Thoracic aorta (tissue), 2 donors: ENCODE measurements at regions not wholly inside any gene's neighbourhood (a gene's known extent, or its start where the extent isn't known, plus 50 kb on each side); places are given as distances from the start of the nearest gene placed in this dataset.

ENCODE experiments used
- ATAC-seq: fragments of 150-250 bp; one replicate; pipeline ENCODE4 v1.8.0; 2017; ENCODE audit warnings: low read depth; ENCODE audit not compliant: insufficient number of reproducible peaks, low FRiP score
- DNase-seq: peaks from one replicate; pipeline ENCODE4 v3.0.0-alpha.2; 2020; ENCODE audit warnings: low spot score
- H3K27ac ChIP-seq, 2 donors: fragments of 200-600 bp; sonication (generic); 1 replicate in 1 of 2; 2 replicates in 1 of 2; pipeline ENCODE4 v1.5.1; 2016; ENCODE audit warnings: mild to moderate bottlenecking in 2 of 2, moderate library complexity in 2 of 2
- H3K27me3 ChIP-seq: fragments of 200-600 bp; sonication (generic); replicated peaks from 2 replicates; pipeline ENCODE4 v1.6.0; 2016; ENCODE audit warnings: mild to moderate bottlenecking; ENCODE audit not compliant: insufficient read depth
- H3K36me3 ChIP-seq: fragments of 200-600 bp; sonication (generic); one replicate; pipeline ENCODE4 v1.5.1; 2016
- H3K4me1 ChIP-seq, 2 donors: fragments of 200-600 bp; sonication (generic); 1 replicate in 1 of 2; 2 replicates in 1 of 2; pipeline versions ENCODE4 v1.5.1 to v1.6.0; 2016; ENCODE audit warnings: low read depth in 2 of 2, mild to moderate bottlenecking in 1 of 2; ENCODE audit not compliant: control insufficient read depth in 1 of 2
- H3K4me3 ChIP-seq: fragments of 200-600 bp; sonication (generic); 2 replicates; pipeline ENCODE4 v1.5.1; 2016; ENCODE audit warnings: mild to moderate bottlenecking
- H3K9me3 ChIP-seq: fragments of 200-600 bp; sonication (generic); 2 replicates; pipeline ENCODE4 v1.5.1; 2016
- CTCF ChIP-seq: fragments of 200-600 bp; sonication (generic); IDR thresholded peaks from one replicate; pipeline ENCODE4 v1.5.1; 2019; ENCODE audit warnings: antibody characterized with exemption

DNA sequence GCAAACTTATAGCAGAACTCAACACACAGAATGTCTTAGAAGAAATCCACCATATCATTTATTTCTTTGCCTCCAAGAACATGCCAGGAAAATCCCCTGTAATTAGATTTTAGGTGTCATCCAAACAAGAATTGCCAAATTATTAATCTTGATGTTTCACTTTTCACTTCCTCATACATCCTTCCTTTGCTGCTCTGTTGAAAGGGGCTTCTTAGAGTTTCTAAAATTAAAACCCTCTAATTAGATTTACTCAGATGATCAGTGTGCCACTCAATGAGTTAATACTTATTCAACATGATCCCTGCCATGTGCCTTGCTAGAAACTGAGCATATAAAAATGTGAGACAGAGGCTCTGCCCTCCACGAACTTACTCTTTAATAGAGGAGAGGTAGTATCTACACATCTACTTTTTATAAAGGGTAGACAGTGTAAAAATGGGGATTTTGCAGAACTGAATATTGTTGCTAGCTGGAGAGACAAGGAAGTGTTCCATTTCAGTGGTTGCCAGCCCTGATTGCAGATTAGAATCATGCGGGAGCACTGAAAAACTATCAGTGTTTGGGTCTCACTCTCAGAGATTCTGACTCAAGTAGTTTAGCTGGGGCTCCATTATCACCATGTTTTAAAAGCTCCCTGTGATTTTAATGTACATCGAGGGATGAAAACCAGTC lies 498.4 kb downstream of the TLE4 start:
- no peaks in the 10 kb centered on the region for H3K27me3 ChIP-seq
- no peak overlapping the region for H3K27ac ChIP-seq
- H3K4me1 ChIP-seq, result peaks cover 5 to 13% of the 10 kb centered on the region in 2 donors
- ATAC-seq (no peak), DNase-seq (no peak)
- H3K36me3 ChIP-seq, result no peaks in the 10 kb centered on the region
- no peaks in the 10 kb centered on the region for H3K9me3 ChIP-seq
- TF ChIP-seq CTCF, result no peak
- no peak overlapping the region for H3K4me3 ChIP-seq

GRCh38 chr9:80066931-80067330 lies 495.2 kb downstream of the TLE4 start:
- H3K27ac ChIP-seq, result no peak overlapping the region
- no peaks in the 10 kb centered on the region for H3K9me3 ChIP-seq
- TF ChIP-seq CTCF, result no peak
- ATAC-seq (no peak), DNase-seq (no peak)
- no peaks in the 10 kb centered on the region for H3K27me3 ChIP-seq
- H3K36me3 ChIP-seq, result no peaks in the 10 kb centered on the region
- H3K4me1 ChIP-seq, result peaks cover 6 to 14% of the 10 kb centered on the region in 2 donors
- H3K4me3 ChIP-seq, result no peak overlapping the region

DNA sequence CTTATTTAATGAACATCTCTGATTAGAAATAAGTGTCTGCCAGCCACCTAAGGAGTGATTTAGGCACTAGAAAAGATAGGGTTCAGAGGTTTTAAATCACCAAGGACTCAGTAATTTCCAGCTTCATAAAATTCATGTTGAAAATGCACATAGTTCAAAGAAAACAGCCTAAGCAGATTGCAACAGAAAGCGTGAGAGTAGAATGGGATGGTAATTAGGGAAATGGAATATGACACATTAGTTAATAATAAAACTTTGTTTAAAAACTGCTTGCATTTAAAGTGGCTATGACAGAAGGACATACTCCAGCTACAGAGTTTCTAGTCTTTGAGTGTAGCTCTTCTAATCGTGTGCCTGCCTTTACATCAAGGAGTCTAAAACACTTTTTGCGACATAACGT lies 490.8 kb downstream of the TLE4 start:
- Histone ChIP-seq H3K4me3 (peak overlapping the region; percentile 21), H3K27ac (peak overlapping the region; percentile 37 to 87), H3K9me3 (no peaks in the 10 kb centered on the region), H3K4me1 (peaks cover 13 to 28% of the 10 kb centered on the region in 2 donors), H3K27me3 (no peaks in the 10 kb centered on the region), H3K36me3 (no peaks in the 10 kb centered on the region)
- ATAC-seq, result no peak
- TF ChIP-seq CTCF, result no peak
- DNase-seq, result no peak

DNA sequence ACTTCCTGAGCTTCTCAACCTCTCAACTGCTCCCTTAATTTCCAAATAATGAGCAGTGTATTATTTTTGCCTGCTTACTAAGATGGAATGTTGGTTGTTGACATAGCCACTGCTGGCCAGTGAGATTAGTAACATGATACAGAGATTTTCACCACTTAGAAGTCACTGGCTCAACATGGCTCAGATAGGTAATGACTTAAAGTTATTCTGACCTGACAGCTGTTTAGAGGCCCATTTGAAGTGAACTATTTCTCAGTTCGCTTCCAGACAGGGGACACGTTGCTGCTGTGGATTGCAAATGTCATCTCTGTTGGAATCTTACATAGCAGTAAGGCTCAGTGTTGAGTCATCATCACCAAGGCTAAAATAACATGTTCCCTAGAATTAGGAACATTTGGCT lies 490.2 kb downstream of the TLE4 start:
- ATAC-seq (peak; percentile 98), DNase-seq (peak; percentile 16)
- H3K27me3 ChIP-seq, result no peaks in the 10 kb centered on the region
- no peak for TF ChIP-seq CTCF
- H3K4me3 ChIP-seq, result no peak overlapping the region
- H3K4me1 ChIP-seq, result peaks cover 13 to 28% of the 10 kb centered on the region in 2 donors
- H3K9me3 ChIP-seq, result no peaks in the 10 kb centered on the region
- peak overlapping the region; percentile 87 to 90 for H3K27ac ChIP-seq
- no peaks in the 10 kb centered on the region for H3K36me3 ChIP-seq

DNA sequence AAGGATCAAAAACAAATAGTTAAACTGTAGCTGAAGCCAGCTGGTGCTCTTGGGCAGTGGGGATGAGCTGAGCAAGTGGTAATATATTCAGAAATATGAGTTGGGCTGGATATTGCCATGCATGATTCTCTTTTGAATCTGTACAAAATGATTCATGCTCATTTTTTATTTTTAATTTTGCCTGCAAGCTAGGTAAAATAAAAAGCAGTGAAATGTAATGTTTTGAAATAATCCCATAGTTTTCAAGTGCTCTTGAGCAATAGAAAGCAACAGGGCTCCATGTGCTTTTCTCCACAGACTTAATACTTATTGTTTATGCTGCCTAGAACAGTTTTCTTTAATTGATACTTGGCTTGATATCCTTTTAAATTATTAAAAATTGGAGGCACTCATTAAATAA lies 489.3 kb downstream of the TLE4 start:
- ATAC-seq (no peak), DNase-seq (no peak)
- Histone ChIP-seq H3K4me3 (no peak overlapping the region), H3K36me3 (no peaks in the 10 kb centered on the region), H3K27ac (peak overlapping the region; percentile 87 to 90), H3K4me1 (peaks cover 13 to 28% of the 10 kb centered on the region in 2 donors), H3K27me3 (no peaks in the 10 kb centered on the region), H3K9me3 (no peaks in the 10 kb centered on the region)
- TF ChIP-seq CTCF, result no peak
